Upper lobe of left lung (tissue), 4 donors: ENCODE measurements at regions not wholly inside any gene's neighbourhood (a gene's known extent, or its start where the extent isn't known, plus 50 kb on each side); places are given as distances from the start of the nearest gene placed in this dataset.

Experiments used
- CTCF ChIP-seq, 6 experiments: fragments of 450-650 bp in 4 of 6; fragments of 200-600 bp in 2 of 6; sonication (generic) in 2 of 6; IDR thresholded peaks; one replicate each; pipeline ENCODE4 v1.5.1; 2016 to 2019; ENCODE audit warnings: antibody characterized with exemption in 6 of 6
- POLR2A ChIP-seq, 4 donors: fragments of 450-650 bp; IDR thresholded peaks; one replicate each; pipeline ENCODE4 v1.5.1; 2016 to 2017; ENCODE audit warnings: antibody characterized with exemption in 4 of 4, mild to moderate bottlenecking in 2 of 4
- POLR2AphosphoS5 ChIP-seq, 2 donors: sonication (generic); formaldehyde crosslinking; IDR thresholded peaks; one replicate each; pipeline ENCODE4 v1.5.1; 2017; ENCODE audit warnings: antibody characterized with exemption in 2 of 2

- TF ChIP-seq CTCF (IDR thresholded peaks at IDR 0.05) (no peak), POLR2AphosphoS5 (IDR thresholded peaks at IDR 0.05) (no peak), POLR2A (IDR thresholded peaks at IDR 0.05) (no peak)
Observed at GRCh38 chr5:154669402-154669801, 85.8 kb upstream of the LARP1 start.
